GM21737 (cell line): ENCODE measurements at regions not wholly inside any gene's neighbourhood (a gene's known extent, or its start where the extent isn't known, plus 50 kb on each side); places are given as distances from the start of the nearest gene placed in this dataset.
"Not testable (repeated sequence)": the region's sequence is repeated elsewhere in the genome, so short reads cannot be mapped to it uniquely, and the experiment has no call there.

Experiments
- ATAC-seq: cut with Tn5 transposase; IDR thresholded peaks from one replicate; pipeline ENCODE4 v1.9.1; 2021; ENCODE audit warnings: mild to moderate bottlenecking, moderate library complexity; ENCODE audit not compliant: unreplicated experiment

DNA sequence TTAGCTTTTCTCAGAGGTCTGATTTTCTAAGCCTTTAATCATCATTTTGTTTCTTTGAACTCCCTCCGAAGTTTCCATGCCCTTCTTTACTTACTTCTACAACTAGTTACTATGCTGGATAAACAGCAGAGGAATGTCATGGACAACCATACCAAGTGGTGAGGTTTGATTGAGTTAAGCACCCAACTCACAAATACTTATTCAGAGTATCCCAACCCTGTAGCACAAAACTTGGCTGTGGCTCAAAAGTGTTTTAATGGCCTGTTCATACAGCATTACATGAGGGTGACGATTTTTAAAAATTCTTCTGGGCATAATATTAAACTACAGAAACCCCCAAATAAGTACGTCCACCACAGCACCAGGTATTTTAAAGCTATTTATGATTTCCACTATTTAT is 946.8 kb upstream of the SOX9 start:
- ATAC-seq = no peak

GRCh38 chr17:71176331-71176730 is 944.5 kb upstream of the SOX9 start:
- no peak for ATAC-seq

GRCh38 chr17:71176928-71177443 is 943.8 kb upstream of the SOX9 start:
- ATAC-seq = no peak

DNA sequence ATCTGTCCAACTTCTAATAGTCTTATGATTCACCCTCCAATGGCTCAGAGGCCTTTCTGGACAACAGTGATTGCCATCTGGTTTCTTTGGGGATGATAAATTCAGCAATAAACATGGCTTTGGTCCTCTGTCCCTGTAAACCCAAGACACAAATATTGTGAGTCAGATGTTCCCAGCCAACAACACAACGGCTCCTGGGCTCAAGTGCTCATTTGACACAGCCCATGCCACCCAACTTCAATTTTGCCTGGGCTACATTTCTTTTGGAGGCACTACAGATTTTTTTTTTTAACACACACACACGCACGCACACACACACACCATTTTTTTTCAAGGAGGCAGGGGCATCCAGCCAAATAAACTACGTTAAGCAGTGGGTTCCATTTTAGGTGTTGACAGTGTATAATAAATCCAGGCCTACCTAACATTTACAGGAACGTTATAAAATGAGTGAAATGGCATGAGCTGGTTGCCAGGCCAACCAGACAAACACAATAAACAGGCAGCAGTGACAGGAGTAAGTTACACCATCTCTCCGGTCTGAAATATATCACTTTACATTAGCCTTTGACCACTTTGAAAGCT is 939.9 kb upstream of the SOX9 start:
- no peak for ATAC-seq

GRCh38 chr17:71183066-71183660 is 937.7 kb upstream of the SOX9 start:
- ATAC-seq = no peak

GRCh38 chr17:71184716-71185115 is 936.1 kb upstream of the SOX9 start:
- ATAC-seq = no peak

DNA sequence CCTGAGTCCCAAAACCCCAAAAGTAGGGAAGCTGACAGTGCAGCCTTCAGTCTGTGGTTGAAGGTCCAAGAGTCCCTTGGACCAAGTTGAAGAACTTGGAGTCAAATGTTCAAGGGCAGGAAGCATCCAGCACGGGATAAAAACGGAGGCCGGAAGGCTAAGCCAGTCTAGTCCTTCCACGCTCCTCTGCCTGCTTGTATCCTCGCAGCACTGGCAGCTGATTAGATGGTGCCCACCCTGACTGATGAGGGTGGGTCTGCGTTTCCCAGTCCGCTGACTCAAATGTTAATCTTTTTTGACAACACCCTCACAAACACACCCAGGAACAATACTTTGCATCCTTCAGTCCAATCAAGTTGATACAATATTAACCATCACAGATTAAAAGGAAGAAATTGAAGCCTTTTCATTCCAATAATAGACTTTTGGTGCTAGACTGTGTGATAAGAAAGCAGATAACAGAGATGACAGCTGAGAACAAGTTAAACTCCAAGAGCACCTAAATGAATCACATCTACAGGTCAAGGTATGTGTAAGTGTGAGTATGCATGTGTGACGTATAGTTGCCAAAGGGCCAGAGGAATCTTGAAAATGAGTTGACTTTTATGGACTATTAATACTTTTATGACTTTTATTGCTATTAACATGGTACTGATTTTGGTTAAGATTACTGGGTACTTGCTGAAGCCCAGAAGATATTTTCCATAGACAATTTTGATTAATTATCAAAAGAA is 933.5 kb upstream of the SOX9 start:
- no peak for ATAC-seq

- ATAC-seq = no peak
Observed at GRCh38 chr17:71188811-71189492, 931.9 kb upstream of the SOX9 start.

GRCh38 chr17:71189493-71189831 is 931.4 kb upstream of the SOX9 start:
- no peak for ATAC-seq

- ATAC-seq = no peak
Observed at GRCh38 chr17:71192039-71192555, 928.7 kb upstream of the SOX9 start.

DNA sequence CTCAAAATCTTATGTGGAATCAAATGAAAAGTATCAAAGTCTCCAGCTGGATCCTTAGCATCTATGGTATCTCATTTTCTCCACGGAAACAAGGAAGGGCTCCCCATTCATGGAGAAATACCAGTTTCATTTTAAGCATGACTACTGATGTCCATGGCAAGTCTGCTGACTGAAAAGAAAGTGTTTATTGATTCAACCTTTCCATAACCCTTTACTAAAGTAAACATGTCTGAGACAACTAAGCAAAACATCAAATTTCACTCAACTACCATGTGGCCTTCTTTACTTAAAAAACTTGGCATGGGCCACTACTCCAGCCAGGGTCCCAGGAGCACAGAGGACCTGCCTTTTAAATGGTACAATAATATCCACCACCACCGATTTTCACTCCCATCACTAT is 928.0 kb upstream of the SOX9 start:
- ATAC-seq = no peak

DNA sequence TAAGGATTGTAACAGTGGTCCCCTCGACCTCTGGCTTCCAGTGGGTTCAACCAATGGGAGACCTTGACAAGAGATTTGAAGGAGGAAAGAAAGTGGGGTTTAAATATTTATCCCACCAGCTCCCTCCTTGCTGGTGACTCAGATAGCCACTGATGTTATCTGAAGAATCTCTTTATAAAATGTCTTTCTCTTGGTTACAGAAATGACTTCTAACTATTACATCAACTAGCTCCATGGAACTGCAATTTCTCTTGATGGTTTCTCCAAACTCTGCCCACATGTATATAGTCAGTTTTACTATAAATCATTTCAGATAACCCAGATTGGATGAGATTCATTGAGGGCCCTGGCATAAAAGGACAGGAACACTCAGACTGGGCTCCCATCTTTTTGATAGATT is 920.2 kb upstream of the SOX9 start:
- no peak for ATAC-seq

DNA sequence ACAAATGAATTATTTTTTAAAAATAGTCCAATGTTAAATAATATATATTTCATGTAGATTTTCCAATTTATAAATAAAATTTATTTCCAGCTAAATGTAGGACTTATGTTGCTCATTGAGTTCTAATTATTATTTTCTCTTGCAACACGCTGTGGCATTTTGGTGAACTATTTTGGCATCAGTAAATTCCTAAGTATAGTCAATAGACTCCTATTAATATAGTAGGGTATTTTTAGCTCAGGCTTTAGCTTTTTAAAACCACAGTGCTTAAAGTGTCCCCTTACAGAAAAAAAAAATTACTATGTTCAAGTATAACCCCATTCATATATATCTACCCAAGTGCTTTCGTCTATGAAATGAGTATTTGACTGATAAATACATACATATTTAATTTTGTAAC is 919.2 kb upstream of the SOX9 start:
- no peak for ATAC-seq

GRCh38 chr17:71202449-71202848 is 918.4 kb upstream of the SOX9 start:
- no peak for ATAC-seq

DNA sequence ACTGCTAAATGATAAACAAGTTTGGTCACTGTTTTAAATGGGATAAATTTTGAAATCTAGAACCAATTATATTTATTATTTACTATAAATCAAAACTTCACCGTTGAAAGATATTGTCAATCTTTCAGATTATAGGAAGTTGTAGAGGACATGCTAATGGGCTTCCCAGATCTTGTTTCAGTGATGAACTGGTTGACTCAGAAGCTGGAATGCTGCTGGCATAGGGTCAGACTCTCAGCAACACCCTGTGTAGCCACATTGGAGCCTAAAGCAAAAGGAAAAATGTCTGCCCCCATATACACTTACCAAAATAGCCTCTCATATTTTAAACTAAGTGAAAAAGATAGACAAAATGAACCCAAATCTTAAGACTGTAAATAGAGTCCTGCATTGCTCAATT is 916.9 kb upstream of the SOX9 start:
- ATAC-seq = no peak

DNA sequence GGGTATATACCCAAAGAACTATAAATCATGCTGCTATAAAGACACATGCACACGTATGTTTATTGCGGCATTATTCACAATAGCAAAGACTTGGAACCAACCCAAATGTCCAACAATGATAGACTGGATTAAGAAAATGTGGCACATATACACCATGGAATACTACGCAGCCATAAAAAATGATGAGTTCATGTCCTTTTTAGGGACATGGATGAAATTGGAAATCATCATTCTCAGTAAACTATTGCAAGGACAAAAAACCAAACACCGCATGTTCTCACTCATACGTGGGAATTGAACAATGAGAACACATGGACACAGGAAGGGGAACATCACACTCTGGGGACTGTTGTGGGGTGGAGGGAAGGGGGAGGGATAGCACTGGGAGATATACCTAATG is 914.9 kb upstream of the SOX9 start:
- not testable (repeated sequence) for ATAC-seq

GRCh38 chr17:71208111-71208704 is 912.6 kb upstream of the SOX9 start:
- ATAC-seq = no peak

- ATAC-seq = no peak
Observed at GRCh38 chr17:71213936-71214335, 906.9 kb upstream of the SOX9 start.

- no peak for ATAC-seq
Observed at GRCh38 chr17:71217769-71218168, 903.1 kb upstream of the SOX9 start.

DNA sequence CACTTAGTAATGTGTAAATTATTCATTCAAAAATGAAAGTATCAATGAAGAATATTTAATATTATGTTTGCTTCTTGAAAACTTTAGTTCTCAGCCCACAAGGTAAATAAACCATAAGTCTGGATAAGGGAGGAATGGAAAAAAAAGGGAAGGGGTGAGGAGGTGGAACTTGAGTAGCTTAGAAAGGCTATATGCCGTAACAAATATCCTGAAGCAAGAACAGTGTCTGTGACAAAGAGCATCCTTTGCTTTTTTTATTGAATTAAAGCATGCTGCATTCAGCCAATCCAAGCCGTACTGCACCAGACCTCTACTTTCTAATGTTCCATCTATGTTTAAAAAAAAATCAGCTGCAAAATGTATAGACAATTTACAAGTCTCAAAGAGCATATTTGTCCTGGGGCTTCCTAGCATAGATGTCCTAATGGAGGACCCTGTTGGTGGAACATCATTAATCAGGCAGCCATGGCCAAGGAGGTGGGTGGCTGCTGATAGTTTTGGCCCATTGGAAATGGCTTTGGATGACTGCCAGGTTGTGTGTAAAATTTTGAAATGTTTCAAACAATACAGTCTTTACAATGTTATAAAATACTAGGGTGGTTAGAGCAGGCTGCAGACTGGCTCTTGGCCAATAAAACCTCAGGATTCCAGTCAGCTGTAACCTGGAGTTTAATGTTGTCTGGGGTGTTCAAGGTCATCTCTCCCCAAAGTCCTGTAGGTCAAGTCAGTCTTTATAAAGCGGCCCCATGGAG is 895.8 kb upstream of the SOX9 start:
- no peak for ATAC-seq
